ENCODE measurements at regions not wholly inside any gene's neighbourhood (a gene's known extent, or its start where the extent isn't known, plus 50 kb on each side); places are given as distances from the start of the nearest gene placed in this dataset.
"Not testable (repeated sequence)": the region's sequence is repeated elsewhere in the genome, so short reads cannot be mapped to it uniquely, and the experiment has no call there.

- no peak for DNase-seq (ENCODE audit: low spot score)
Measured at GRCh38 chr11:22444076-22444475, 105.9 kb downstream of the SLC17A6 start.

- DNase-seq (ENCODE audit: low spot score) = no peak
Measured at GRCh38 chr11:22441831-22442230, 103.7 kb downstream of the SLC17A6 start.

GRCh38 chr11:22435582-22435981, 97.4 kb downstream of the SLC17A6 start:
- not testable (repeated sequence) for DNase-seq (ENCODE audit: low spot score)

GRCh38 chr11:22433517-22433916, 95.3 kb downstream of the SLC17A6 start:
- DNase-seq (ENCODE audit: low spot score) = no peak

GRCh38 chr11:22433094-22433455, 94.9 kb downstream of the SLC17A6 start:
- DNase-seq (ENCODE audit: low spot score) = no peak

GRCh38 chr11:22432291-22433093, 94.3 kb downstream of the SLC17A6 start:
- no peak for DNase-seq (ENCODE audit: low spot score)

GRCh38 chr11:22431106-22431505, 92.9 kb downstream of the SLC17A6 start:
- no peak for DNase-seq (ENCODE audit: low spot score)

GRCh38 chr11:22430639-22431038, 92.5 kb downstream of the SLC17A6 start:
- no peak for DNase-seq (ENCODE audit: low spot score)

GRCh38 chr11:22430141-22430541, 92.0 kb downstream of the SLC17A6 start:
- no peak for DNase-seq (ENCODE audit: low spot score)
